K562 (cell line): ENCODE measurements at regions not wholly inside any gene's neighbourhood (a gene's known extent, or its start where the extent isn't known, plus 50 kb on each side); places are given as distances from the start of the nearest gene placed in this dataset.

Experiments
- ARID1B ChIP-seq: fragments of 450-650 bp; IDR thresholded peaks from 2 replicates; pipeline ENCODE4 v1.6.1; 2016; ENCODE audit warnings: antibody characterized with exemption, mild to moderate bottlenecking, inconsistent platforms
- CBFA2T3 ChIP-seq: fragments of 450-650 bp; IDR thresholded peaks from 2 replicates; pipeline ENCODE4 v1.6.1; 2017
- EWSR1 ChIP-seq: fragments of 450-650 bp; IDR thresholded peaks from 2 replicates; pipeline ENCODE4 v1.6.1; 2018; ENCODE audit warnings: borderline replicate concordance, mild to moderate bottlenecking, low read depth, moderate library complexity; ENCODE audit not compliant: partially characterized antibody
- FOSL1 ChIP-seq: fragments of 200-800 bp; sonication (Bioruptor generic); conservative IDR thresholded peaks from 2 replicates; pipeline ENCODE4 v1.6.1; 2016; ENCODE audit warnings: missing genetic modification characterization, missing compliant biosample characterization
- KDM4B ChIP-seq, 2 experiments: fragments of 450-650 bp in 1 of 2; sonication (generic) in 1 of 2; IDR thresholded peaks; 2 replicates each; pipeline ENCODE4 v1.6.1; 2016 to 2017; ENCODE audit warnings: borderline replicate concordance in 2 of 2, antibody characterized with exemption in 1 of 2, low read depth in 1 of 2, mild to moderate bottlenecking in 1 of 2
- MYNN ChIP-seq, 2 experiments: sonication (generic); formaldehyde crosslinking in 1 of 2; IDR thresholded peaks; 2 replicates each; pipeline versions ENCODE4 v1.5.0 to v1.6.1; 2016 to 2020; ENCODE audit warnings: antibody characterized with exemption in 1 of 2, missing genetic modification reagents in 1 of 2
- NRF1 ChIP-seq, 2 experiments: fragments of 450-650 bp; IDR thresholded peaks in 1 of 2; conservative IDR thresholded peaks in 1 of 2; 2 replicates each; pipeline ENCODE4 v1.6.1; 2014; ENCODE audit warnings: mild to moderate bottlenecking in 2 of 2
- TAL1 ChIP-seq: fragments of 450-650 bp; IDR thresholded peaks from 2 replicates; pipeline ENCODE4 v1.6.1; 2016; ENCODE audit warnings: mild to moderate bottlenecking
- TCF3 ChIP-seq: sonication (generic); formaldehyde crosslinking; IDR thresholded peaks from 2 replicates; pipeline ENCODE4 v1.4.0; 2020; ENCODE audit warnings: mild to moderate bottlenecking, missing genetic modification reagents
- ZHX1 ChIP-seq: fragments of 150-350 bp; conservative IDR thresholded peaks from 2 replicates; pipeline ENCODE4 v1.6.1; 2014; ENCODE audit warnings: low read length
- ZNF133 ChIP-seq: fragments of 250-450 bp; sonication (Bioruptor Pico); IDR thresholded peaks from 2 replicates; pipeline ENCODE4 v1.4.0; 2020; ENCODE audit warnings: mild to moderate bottlenecking
- TF ChIP-seq, protein P1 (sequence below): sonication (generic); formaldehyde crosslinking; IDR thresholded peaks from 2 replicates; pipeline ENCODE4 v1.8.0; 2022; ENCODE audit warnings: mild to moderate bottlenecking, low read depth, missing genetic modification reagents
- TF ChIP-seq, protein P2 (sequence below): fragments of 450-650 bp; IDR thresholded peaks from 2 replicates; pipeline ENCODE4 v1.6.1; 2016; ENCODE audit warnings: mild to moderate bottlenecking, moderate library complexity

DNA sequence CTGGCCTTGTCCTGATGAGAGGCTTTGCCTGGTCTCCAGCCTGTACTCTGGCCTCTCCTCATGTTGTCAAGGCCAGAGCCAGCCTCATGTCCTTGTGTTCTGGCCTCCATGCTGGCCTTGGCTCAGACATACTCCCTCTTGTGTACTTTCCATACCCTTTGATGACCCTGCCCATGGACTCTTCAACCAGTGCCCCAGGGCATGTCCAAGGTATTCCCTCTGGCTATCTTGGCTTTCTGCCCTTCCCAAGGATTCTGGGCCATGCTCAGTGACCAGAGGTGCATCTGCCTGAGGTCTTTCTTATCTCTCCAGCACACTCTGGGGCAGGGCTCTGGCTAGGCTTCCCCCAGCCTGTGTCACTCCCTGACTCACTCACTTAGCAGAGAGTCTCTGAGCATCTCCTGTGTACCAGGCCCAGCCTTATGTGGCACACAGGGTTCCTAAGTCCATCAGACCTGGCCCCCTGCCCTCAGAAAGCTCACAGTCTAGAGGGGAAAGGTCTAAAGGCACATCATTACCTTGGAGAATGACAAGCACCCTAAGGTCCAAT lies 141.4 kb upstream of the GRIK3 start (continued):
- TF ChIP-seq MYNN (IDR thresholded peaks at IDR 0.05) (no peak), MYNN (CRISPR knock-in tag; IDR thresholded peaks at IDR 0.05) (no peak), ZNF133 (CRISPR knock-in tag) (no peak), FOSL1 (tag) (peak; percentile 53; the same call in 1 of the 2 replicates), TCF3 (CRISPR knock-in tag) (peak; percentile 32; the same call in 1 of the 2 replicates), ARID1B (peak; percentile 32; the same call in 1 of the 2 replicates), TAL1 (0 out of 2 replicates have a peak, but pooled peaks have one; percentile 14), KDM4B (IDR thresholded peaks at IDR 0.05; ENCODE audit: borderline replicate concordance in 2 of 2, low read depth in 1 of 2) (no peak), ZHX1 (no peak), CBFA2T3 (peak; percentile 60), NRF1 (conservative IDR thresholded peaks at IDR 0.05 in 1 of 2, IDR thresholded peaks at IDR 0.05 in 1 of 2) (no peak), EWSR1 (no peak)
- TF ChIP-seq, protein P1, sequence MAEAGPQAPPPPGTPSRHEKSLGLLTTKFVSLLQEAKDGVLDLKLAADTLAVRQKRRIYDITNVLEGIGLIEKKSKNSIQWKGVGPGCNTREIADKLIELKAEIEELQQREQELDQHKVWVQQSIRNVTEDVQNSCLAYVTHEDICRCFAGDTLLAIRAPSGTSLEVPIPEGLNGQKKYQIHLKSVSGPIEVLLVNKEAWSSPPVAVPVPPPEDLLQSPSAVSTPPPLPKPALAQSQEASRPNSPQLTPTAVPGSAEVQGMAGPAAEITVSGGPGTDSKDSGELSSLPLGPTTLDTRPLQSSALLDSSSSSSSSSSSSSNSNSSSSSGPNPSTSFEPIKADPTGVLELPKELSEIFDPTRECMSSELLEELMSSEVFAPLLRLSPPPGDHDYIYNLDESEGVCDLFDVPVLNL, result no peak
- TF ChIP-seq, protein P2, sequence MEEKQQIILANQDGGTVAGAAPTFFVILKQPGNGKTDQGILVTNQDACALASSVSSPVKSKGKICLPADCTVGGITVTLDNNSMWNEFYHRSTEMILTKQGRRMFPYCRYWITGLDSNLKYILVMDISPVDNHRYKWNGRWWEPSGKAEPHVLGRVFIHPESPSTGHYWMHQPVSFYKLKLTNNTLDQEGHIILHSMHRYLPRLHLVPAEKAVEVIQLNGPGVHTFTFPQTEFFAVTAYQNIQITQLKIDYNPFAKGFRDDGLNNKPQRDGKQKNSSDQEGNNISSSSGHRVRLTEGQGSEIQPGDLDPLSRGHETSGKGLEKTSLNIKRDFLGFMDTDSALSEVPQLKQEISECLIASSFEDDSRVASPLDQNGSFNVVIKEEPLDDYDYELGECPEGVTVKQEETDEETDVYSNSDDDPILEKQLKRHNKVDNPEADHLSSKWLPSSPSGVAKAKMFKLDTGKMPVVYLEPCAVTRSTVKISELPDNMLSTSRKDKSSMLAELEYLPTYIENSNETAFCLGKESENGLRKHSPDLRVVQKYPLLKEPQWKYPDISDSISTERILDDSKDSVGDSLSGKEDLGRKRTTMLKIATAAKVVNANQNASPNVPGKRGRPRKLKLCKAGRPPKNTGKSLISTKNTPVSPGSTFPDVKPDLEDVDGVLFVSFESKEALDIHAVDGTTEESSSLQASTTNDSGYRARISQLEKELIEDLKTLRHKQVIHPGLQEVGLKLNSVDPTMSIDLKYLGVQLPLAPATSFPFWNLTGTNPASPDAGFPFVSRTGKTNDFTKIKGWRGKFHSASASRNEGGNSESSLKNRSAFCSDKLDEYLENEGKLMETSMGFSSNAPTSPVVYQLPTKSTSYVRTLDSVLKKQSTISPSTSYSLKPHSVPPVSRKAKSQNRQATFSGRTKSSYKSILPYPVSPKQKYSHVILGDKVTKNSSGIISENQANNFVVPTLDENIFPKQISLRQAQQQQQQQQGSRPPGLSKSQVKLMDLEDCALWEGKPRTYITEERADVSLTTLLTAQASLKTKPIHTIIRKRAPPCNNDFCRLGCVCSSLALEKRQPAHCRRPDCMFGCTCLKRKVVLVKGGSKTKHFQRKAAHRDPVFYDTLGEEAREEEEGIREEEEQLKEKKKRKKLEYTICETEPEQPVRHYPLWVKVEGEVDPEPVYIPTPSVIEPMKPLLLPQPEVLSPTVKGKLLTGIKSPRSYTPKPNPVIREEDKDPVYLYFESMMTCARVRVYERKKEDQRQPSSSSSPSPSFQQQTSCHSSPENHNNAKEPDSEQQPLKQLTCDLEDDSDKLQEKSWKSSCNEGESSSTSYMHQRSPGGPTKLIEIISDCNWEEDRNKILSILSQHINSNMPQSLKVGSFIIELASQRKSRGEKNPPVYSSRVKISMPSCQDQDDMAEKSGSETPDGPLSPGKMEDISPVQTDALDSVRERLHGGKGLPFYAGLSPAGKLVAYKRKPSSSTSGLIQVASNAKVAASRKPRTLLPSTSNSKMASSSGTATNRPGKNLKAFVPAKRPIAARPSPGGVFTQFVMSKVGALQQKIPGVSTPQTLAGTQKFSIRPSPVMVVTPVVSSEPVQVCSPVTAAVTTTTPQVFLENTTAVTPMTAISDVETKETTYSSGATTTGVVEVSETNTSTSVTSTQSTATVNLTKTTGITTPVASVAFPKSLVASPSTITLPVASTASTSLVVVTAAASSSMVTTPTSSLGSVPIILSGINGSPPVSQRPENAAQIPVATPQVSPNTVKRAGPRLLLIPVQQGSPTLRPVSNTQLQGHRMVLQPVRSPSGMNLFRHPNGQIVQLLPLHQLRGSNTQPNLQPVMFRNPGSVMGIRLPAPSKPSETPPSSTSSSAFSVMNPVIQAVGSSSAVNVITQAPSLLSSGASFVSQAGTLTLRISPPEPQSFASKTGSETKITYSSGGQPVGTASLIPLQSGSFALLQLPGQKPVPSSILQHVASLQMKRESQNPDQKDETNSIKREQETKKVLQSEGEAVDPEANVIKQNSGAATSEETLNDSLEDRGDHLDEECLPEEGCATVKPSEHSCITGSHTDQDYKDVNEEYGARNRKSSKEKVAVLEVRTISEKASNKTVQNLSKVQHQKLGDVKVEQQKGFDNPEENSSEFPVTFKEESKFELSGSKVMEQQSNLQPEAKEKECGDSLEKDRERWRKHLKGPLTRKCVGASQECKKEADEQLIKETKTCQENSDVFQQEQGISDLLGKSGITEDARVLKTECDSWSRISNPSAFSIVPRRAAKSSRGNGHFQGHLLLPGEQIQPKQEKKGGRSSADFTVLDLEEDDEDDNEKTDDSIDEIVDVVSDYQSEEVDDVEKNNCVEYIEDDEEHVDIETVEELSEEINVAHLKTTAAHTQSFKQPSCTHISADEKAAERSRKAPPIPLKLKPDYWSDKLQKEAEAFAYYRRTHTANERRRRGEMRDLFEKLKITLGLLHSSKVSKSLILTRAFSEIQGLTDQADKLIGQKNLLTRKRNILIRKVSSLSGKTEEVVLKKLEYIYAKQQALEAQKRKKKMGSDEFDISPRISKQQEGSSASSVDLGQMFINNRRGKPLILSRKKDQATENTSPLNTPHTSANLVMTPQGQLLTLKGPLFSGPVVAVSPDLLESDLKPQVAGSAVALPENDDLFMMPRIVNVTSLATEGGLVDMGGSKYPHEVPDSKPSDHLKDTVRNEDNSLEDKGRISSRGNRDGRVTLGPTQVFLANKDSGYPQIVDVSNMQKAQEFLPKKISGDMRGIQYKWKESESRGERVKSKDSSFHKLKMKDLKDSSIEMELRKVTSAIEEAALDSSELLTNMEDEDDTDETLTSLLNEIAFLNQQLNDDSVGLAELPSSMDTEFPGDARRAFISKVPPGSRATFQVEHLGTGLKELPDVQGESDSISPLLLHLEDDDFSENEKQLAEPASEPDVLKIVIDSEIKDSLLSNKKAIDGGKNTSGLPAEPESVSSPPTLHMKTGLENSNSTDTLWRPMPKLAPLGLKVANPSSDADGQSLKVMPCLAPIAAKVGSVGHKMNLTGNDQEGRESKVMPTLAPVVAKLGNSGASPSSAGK, result no peak
